ENCODE measurements at regions not wholly inside any gene's neighbourhood (a gene's known extent, or its start where the extent isn't known, plus 50 kb on each side); places are given as distances from the start of the nearest gene placed in this dataset.

DNA sequence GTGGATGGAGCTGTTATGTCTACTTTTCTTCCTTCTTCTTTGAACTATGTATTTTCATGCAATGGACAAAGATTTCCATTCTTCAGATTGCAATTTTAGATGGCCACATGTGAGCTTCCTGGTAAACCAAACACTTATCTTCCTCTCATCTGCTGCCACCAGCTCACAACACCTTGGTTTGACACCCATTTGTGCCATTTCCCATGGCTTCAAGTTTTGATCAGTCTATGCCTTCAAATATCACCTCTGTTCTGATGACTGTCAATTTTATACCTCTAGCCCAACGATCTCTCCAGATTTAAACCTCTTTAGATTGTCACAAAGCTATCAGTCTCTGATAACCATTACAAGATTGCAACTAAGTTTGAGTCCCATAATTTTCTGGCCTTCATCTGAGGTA lies 147.2 kb downstream of the TMEM38B start:
- TF ChIP-seq, protein P1, sequence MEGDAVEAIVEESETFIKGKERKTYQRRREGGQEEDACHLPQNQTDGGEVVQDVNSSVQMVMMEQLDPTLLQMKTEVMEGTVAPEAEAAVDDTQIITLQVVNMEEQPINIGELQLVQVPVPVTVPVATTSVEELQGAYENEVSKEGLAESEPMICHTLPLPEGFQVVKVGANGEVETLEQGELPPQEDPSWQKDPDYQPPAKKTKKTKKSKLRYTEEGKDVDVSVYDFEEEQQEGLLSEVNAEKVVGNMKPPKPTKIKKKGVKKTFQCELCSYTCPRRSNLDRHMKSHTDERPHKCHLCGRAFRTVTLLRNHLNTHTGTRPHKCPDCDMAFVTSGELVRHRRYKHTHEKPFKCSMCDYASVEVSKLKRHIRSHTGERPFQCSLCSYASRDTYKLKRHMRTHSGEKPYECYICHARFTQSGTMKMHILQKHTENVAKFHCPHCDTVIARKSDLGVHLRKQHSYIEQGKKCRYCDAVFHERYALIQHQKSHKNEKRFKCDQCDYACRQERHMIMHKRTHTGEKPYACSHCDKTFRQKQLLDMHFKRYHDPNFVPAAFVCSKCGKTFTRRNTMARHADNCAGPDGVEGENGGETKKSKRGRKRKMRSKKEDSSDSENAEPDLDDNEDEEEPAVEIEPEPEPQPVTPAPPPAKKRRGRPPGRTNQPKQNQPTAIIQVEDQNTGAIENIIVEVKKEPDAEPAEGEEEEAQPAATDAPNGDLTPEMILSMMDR (IDR thresholded peaks at IDR 0.05), result no peak
- TF ChIP-seq POLR2A (IDR thresholded peaks at IDR 0.05) (no peak), POLR2AphosphoS5 (IDR thresholded peaks at IDR 0.05) (no peak), EP300 (IDR thresholded peaks at IDR 0.05; ENCODE audit: low read depth) (no peak)

DNA sequence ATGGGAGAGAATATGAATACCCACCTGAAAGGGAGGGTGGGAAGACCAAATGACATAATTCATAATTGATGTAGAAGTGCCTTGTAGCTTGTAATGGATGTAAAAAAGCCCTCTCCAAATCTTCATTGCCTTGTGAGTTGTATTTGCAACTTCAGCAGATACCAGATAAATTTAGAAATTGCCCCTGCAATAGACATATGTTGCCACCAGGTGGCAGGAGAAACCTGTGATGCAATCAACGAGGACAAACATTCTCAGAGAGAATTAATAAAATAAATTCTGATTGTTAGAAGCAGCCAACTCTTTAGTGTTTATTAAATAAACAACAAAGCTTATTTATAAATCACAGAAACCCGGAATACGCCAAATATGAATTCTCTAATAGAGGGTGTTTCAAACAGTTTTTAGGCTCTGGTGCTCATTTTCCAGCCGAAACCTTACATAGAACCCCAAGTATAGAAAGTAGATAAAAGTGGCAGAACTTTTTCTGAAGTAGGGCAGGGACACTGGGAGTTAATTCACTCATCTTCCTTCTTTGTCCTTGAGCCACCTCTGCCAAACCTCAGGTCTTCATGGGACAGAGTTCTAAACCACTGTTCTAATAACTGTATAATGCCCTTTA lies 147.8 kb downstream of the TMEM38B start:
- in situ Hi-C loops (cut with MboI; ENCODE audit: low pct_ligation_motif_present in 1 of 4, low pct_unique_long_range_greater_than_20kb in 1 of 4, low sequenced_read_pairs in 3 of 4), result no loop called here
- WGBS, 2 donors (ENCODE audit: low coverage in 1 of 2), result 46 to 60% methylated on average over 4 of the region's 4 CpGs
- Histone ChIP-seq H3K27me3 (no peaks in the 10 kb centered on the region), H3K4me3 (no peak overlapping the region), H3K4me1 (no peaks in the 10 kb centered on the region), H3K9me3 (no peaks in the 10 kb centered on the region), H3K27ac (no peak overlapping the region), H3K36me3 (no peaks in the 10 kb centered on the region)
- peak; percentile 13 for DNase-seq
- intact Hi-C loops (cut with DNase I; ENCODE audit: low total_unique reads), result no loop called here
- no peak for TF ChIP-seq POLR2A (IDR thresholded peaks at IDR 0.05)
- TF ChIP-seq, protein P1 (IDR thresholded peaks at IDR 0.05), result peak; percentile 68 to 84 (median 77)

More for the DNA sequence above, 147.2 kb downstream of the TMEM38B start:
- Histone ChIP-seq H3K27me3 (no peaks in the 10 kb centered on the region), H3K36me3 (no peaks in the 10 kb centered on the region), H3K9me3 (no peaks in the 10 kb centered on the region), H3K27ac (no peak overlapping the region), H3K4me3 (no peak overlapping the region), H3K4me1 (no peaks in the 10 kb centered on the region)
- DNase-seq, result no peak
- in situ Hi-C loops (cut with MboI; ENCODE audit: low pct_ligation_motif_present in 1 of 4, low pct_unique_long_range_greater_than_20kb in 1 of 4, low sequenced_read_pairs in 3 of 4) (no loop called here), intact Hi-C loops (cut with DNase I; ENCODE audit: low total_unique reads) (loop anchor here (2.0 kb wide), 1 partner anchor 1333 kb away; no protein-coding TSS in a partner anchor)
- WGBS, 2 donors (ENCODE audit: low coverage in 1 of 2), result 83% methylated on average over 1 of the region's 1 CpG; no CpG with 5 or more reads in 1 of the 2 donors

DNA sequence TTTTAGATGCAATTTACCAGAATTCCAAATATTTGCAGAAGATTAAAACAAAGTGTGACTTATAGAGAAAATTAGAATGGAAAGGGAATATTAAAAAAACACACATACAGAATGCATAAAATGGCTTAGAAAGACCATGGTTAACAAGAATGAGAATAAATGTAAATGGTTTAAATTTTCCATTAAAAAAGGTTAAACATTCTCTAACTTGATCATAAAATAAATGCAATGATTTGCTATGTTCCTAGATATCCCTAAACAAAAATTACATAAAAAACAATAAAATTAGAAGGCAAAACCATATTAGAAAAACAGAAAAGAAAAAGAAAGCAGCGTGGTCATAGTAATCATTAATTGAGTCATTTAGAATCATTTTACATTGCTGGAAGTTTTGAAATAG lies 152.5 kb downstream of the TMEM38B start:
- in situ Hi-C loops (cut with MboI; ENCODE audit: low pct_ligation_motif_present in 1 of 4, low pct_unique_long_range_greater_than_20kb in 1 of 4, low sequenced_read_pairs in 3 of 4), result no loop called here
- Histone ChIP-seq H3K36me3 (no peaks in the 10 kb centered on the region), H3K4me3 (no peak overlapping the region), H3K27me3 (no peaks in the 10 kb centered on the region), H3K27ac (no peak overlapping the region), H3K4me1 (no peaks in the 10 kb centered on the region), H3K9me3 (no peaks in the 10 kb centered on the region)
- 72 to 91% methylated on average over 1 of the region's 1 CpG for WGBS, 2 donors (ENCODE audit: low coverage in 1 of 2)
- TF ChIP-seq POLR2A (IDR thresholded peaks at IDR 0.05) (no peak), POLR2AphosphoS5 (IDR thresholded peaks at IDR 0.05) (no peak), EP300 (IDR thresholded peaks at IDR 0.05; ENCODE audit: low read depth) (no peak)
- TF ChIP-seq, protein P1 (IDR thresholded peaks at IDR 0.05), result no peak
- intact Hi-C loops (cut with DNase I; ENCODE audit: low total_unique reads), result no loop called here
- no peak for DNase-seq

DNA sequence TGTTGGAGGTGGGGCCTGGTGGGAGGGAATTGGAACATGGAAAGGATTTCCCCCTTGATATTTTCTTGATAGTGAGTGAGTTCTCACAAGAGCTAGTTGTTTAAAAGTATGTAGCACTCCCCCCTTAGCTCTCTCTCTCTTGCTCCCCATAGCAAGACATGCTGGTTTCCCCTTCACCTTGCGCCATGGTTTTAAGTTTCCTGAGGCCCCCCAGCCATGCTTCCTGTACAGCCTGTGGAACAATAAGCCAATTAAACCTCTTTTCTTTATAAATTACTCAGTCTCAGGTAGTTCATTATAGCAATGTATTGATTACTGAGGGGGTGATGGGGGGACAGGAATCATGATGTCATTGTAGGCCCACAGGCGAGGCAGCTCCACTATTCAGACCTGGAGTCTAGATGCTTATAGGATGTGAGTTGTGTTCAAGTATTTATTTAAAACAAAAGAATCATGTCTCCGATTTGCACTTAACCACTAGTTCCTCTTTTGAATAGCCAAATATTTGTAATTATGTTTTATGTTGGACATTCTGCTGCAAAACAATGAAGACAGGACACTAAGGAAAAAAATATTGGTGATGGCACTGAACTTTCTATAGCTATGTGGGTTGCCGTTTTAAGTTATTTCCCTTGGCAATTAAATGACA lies 156.6 kb downstream of the TMEM38B start:
- no peak overlapping the region for H3K4me3 ChIP-seq
- no peaks in the 10 kb centered on the region for H3K9me3 ChIP-seq
- TF ChIP-seq POLR2AphosphoS5 (IDR thresholded peaks at IDR 0.05), result no peak
- TF ChIP-seq, protein P1 (IDR thresholded peaks at IDR 0.05), result no peak
- TF ChIP-seq EP300 (IDR thresholded peaks at IDR 0.05; ENCODE audit: low read depth), result no peak
- TF ChIP-seq POLR2A (IDR thresholded peaks at IDR 0.05), result no peak
- no peaks in the 10 kb centered on the region for H3K36me3 ChIP-seq
- no peak for DNase-seq
- in situ Hi-C loops (cut with MboI; ENCODE audit: low pct_ligation_motif_present in 1 of 4, low pct_unique_long_range_greater_than_20kb in 1 of 4, low sequenced_read_pairs in 3 of 4) (no loop called here), intact Hi-C loops (cut with DNase I; ENCODE audit: low total_unique reads) (no loop called here)
- no peak overlapping the region for H3K27ac ChIP-seq
- WGBS, 2 donors (ENCODE audit: low coverage in 1 of 2), result 74 to 77% methylated on average over 3 to 4 of the region's 4 CpGs
- H3K4me1 ChIP-seq, result no peaks in the 10 kb centered on the region
- H3K27me3 ChIP-seq, result no peaks in the 10 kb centered on the region
